SJCRH30 (cell line): ENCODE measurements at regions not wholly inside any gene's neighbourhood (a gene's known extent, or its start where the extent isn't known, plus 50 kb on each side); places are given as distances from the start of the nearest gene placed in this dataset.

Source experiments
- DNase-seq, 2 experiments: peaks; one replicate each; pipeline ENCODE4 v3.0.0-alpha.2; 2015 to 2020
- H3K27ac ChIP-seq: fragments of 250-450 bp; sonication (Bioruptor Pico); 2 replicates; pipeline ENCODE4 v1.5.1; 2020; ENCODE audit warnings: mild to moderate bottlenecking, moderate library complexity
- H3K27me3 ChIP-seq: fragments of 250-450 bp; sonication (Bioruptor Pico); 2 replicates; pipeline ENCODE4 v1.5.1; 2020; ENCODE audit warnings: mild to moderate bottlenecking, moderate library complexity
- H3K36me3 ChIP-seq: fragments of 250-450 bp; sonication (Bioruptor Pico); 2 replicates; pipeline ENCODE4 v1.5.1; 2020; ENCODE audit warnings: mild to moderate bottlenecking, moderate library complexity
- H3K4me1 ChIP-seq: fragments of 250-450 bp; sonication (Bioruptor Pico); 2 replicates; pipeline ENCODE4 v1.5.1; 2020; ENCODE audit warnings: mild to moderate bottlenecking, moderate library complexity
- H3K4me3 ChIP-seq: fragments of 250-450 bp; sonication (Bioruptor Pico); 2 replicates; pipeline ENCODE4 v1.5.1; 2020; ENCODE audit warnings: mild to moderate bottlenecking, moderate library complexity
- H3K9me3 ChIP-seq: fragments of 250-450 bp; sonication (Bioruptor Pico); replicated peaks from 2 replicates; pipeline ENCODE4 v1.5.1; 2020; ENCODE audit warnings: mild to moderate bottlenecking, moderate library complexity

GRCh38 chr10:120995768-120996167 lies 144.6 kb downstream of the WDR11 start:
- DNase-seq = no peak
- peaks cover 3% of the 10 kb centered on the region; the same call in 1 of the 2 replicates for H3K9me3 ChIP-seq
- no peaks in the 10 kb centered on the region for H3K4me1 ChIP-seq
- no peaks in the 10 kb centered on the region for H3K36me3 ChIP-seq
- no peak overlapping the region for H3K4me3 ChIP-seq
- no peaks in the 10 kb centered on the region for H3K27me3 ChIP-seq
- H3K27ac ChIP-seq = no peak overlapping the region

DNA sequence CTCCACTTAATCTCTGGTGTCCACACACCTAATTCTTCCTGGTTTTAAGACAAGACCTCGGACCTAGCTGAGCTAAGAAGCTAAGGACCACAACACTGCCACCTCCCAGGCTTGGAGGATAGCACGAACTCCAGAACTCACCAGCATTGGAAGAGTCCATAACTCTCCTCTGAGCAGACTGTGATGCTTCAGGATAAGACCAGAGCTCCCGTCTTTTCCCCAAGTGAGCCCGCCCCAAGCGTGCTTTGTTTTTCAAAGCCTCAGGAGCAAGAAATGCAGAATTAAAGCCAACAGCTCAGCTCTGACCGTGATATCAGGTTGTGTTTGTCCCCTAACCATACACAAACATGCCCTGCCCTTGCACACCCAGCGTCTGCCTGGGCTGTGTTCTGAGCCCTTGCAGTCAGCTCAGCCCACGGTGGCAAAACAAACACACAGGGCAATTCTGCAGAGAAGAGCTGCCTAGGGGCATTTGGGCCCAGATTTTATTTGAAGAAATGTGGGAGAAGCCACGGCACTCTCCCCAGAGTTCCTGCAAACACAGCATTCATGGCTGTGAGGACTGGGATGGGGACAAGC lies 145.4 kb downstream of the WDR11 start:
- no peak for DNase-seq
- H3K27me3 ChIP-seq = no peaks in the 10 kb centered on the region
- no peaks in the 10 kb centered on the region for H3K36me3 ChIP-seq
- no peaks in the 10 kb centered on the region for H3K4me1 ChIP-seq
- H3K9me3 ChIP-seq = peaks cover 3% of the 10 kb centered on the region; the same call in 1 of the 2 replicates
- H3K27ac ChIP-seq = no peak overlapping the region
- H3K4me3 ChIP-seq = no peak overlapping the region

DNA sequence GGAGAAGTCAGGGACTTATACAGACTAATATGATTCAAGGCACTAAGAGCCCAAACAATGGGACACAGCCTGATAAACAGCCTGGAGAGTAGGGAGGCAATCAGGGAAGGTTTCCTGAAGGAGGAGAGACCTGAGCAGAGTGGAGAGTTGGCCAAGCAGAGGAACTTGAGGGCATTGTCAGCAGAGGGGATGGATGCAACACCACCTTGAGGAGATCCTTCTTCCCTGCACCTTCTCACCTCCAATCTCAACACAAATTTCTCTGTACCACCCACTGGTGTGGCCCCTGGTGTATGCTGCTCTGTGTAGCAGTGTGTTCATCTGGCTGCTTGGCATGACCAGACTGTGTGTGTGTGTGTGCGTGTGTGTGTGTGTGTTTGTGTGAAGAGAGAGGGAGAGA lies 146.2 kb downstream of the WDR11 start:
- Histone ChIP-seq H3K4me1 (no peaks in the 10 kb centered on the region), H3K27me3 (no peaks in the 10 kb centered on the region), H3K27ac (no peak overlapping the region), H3K4me3 (no peak overlapping the region), H3K9me3 (peaks cover 3% of the 10 kb centered on the region; the same call in 1 of the 2 replicates), H3K36me3 (no peaks in the 10 kb centered on the region)
- no peak for DNase-seq

GRCh38 chr10:120997756-120998155 lies 146.6 kb downstream of the WDR11 start:
- no peaks in the 10 kb centered on the region for H3K4me1 ChIP-seq
- peaks cover 3% of the 10 kb centered on the region; the same call in 1 of the 2 replicates for H3K9me3 ChIP-seq
- H3K27me3 ChIP-seq = no peaks in the 10 kb centered on the region
- no peak overlapping the region for H3K27ac ChIP-seq
- DNase-seq = no peak
- no peaks in the 10 kb centered on the region for H3K36me3 ChIP-seq
- H3K4me3 ChIP-seq = no peak overlapping the region

GRCh38 chr10:120998251-120998650 lies 147.1 kb downstream of the WDR11 start:
- H3K4me1 ChIP-seq = no peaks in the 10 kb centered on the region

DNA sequence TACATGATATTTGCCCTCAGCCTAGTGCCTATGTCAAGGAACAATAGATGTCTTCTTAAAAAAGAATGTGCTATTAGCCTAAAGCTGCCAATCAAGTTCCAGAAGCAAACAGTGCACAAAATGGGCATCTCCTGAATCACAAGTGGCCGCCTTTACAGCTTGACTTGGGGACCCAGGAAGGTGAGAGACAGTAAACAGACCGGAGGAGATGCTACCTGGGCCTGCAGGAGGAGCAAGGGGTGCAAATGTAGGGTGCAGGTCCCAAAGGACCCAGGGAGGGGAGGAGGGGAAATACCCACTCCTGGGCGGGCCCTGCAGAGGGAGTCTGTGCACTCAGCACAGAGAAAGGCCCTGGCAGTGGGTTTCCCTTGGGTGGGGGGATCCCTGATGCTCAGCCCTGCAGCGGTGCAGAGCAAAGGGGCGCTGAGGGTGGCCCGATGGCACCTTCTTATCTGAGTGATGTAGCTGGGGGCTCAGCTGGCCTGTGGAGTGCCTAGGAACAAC lies 147.7 kb downstream of the WDR11 start:
- Histone ChIP-seq H3K36me3 (no peaks in the 10 kb centered on the region), H3K27me3 (no peaks in the 10 kb centered on the region), H3K4me1 (no peaks in the 10 kb centered on the region), H3K9me3 (peaks cover 3% of the 10 kb centered on the region; the same call in 1 of the 2 replicates), H3K4me3 (no peak overlapping the region), H3K27ac (no peak overlapping the region)
- DNase-seq = no peak

More at GRCh38 chr10:120998251-120998650, 147.1 kb downstream of the WDR11 start:
- no peaks in the 10 kb centered on the region for H3K36me3 ChIP-seq
- no peak for DNase-seq
- no peak overlapping the region for H3K4me3 ChIP-seq
- H3K9me3 ChIP-seq = peaks cover 3% of the 10 kb centered on the region; the same call in 1 of the 2 replicates
- H3K27me3 ChIP-seq = no peaks in the 10 kb centered on the region
- H3K27ac ChIP-seq = no peak overlapping the region

DNA sequence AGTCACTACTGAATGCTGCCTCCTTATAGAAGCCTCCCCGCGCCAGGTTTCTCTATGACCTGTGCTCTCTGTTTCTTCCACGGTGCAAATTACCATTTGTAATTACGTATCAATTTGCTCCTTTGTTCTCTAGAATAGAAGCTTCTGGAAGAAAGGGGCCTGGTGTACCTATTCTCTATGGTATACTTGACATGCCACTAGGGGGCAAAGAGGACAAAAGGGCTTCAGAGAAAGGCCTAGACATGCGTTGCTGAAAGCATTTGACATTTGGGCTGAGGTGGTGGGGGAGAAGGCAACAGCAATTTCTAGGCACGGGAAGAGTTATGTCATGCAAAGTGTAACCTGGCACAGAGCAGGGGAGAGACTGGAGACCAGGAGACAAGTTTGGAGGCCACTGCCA lies 148.7 kb downstream of the WDR11 start:
- H3K4me1 ChIP-seq = no peaks in the 10 kb centered on the region
- H3K4me3 ChIP-seq = no peak overlapping the region
- no peak overlapping the region for H3K27ac ChIP-seq
- H3K36me3 ChIP-seq = no peaks in the 10 kb centered on the region
- peak in 1 of 2 experiments; percentile 18 for DNase-seq
- H3K9me3 ChIP-seq = no peaks in the 10 kb centered on the region
- no peaks in the 10 kb centered on the region for H3K27me3 ChIP-seq

DNA sequence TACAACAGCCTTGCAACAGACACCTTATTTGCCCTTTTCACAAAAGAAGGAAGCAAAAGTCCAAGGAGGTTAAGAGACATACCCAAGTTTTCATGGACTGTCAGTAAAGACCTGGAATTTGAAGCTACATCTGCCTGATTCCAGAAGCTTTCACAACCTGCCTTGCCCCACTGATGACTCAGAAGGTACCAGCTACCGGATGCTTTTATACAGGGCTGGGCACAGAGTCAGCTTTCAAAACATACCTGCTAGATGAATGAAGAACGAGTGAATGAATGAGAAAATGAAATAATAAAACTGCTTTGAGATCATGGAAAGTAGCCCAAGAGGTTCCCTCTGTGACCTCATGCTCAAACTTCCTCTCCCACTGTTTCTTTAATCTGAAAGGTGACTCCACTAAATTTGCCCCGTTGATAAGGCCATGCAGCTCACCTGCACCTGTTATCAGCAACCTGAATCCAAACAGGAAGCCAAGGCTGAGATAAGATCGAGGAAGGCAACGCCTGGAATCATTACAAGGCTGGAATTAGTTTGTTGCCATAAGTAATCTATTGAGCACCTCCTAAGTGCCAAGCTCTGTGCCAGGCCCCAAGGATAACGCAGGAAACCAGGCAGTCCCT lies 151.5 kb downstream of the WDR11 start:
- H3K27me3 ChIP-seq = no peaks in the 10 kb centered on the region
- no peak for DNase-seq
- no peak overlapping the region for H3K27ac ChIP-seq
- H3K4me3 ChIP-seq = no peak overlapping the region
- peaks cover 13% of the 10 kb centered on the region for H3K9me3 ChIP-seq
- H3K36me3 ChIP-seq = no peaks in the 10 kb centered on the region
- H3K4me1 ChIP-seq = no peaks in the 10 kb centered on the region

DNA sequence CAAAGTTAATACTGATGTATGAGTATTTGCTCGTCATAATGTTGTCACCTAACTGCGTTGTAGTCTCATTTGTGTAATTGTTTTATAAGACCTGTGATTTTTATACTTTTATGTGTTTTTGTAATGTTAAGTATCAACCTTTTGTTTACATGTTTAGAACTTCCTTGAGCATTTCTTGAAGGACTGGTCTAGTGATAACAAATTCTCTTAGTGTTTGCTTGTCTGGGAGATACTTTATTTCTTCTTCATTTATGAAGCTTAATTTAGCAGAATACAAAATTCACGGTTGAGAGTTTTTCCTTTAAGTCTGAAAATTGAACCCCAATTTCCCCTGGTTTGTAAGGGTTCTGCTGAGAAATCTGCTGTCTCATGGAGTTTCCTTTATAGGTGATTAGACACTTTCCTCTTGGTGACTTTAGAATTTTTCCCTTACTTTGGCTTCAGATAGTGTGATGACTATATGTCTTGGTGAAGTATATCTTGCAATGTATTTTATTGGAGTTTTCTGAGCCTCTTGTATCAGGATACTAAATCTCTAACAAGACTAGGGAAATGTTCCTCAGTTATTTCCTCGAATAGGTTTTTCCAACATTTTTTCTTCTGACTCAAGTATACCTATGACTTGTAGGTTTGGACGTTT lies 154.9 kb downstream of the WDR11 start:
- Histone ChIP-seq H3K36me3 (no peaks in the 10 kb centered on the region), H3K4me3 (no peak overlapping the region), H3K9me3 (peaks cover 14% of the 10 kb centered on the region), H3K27me3 (no peaks in the 10 kb centered on the region), H3K27ac (no peak overlapping the region), H3K4me1 (no peaks in the 10 kb centered on the region)
- no peak for DNase-seq

DNA sequence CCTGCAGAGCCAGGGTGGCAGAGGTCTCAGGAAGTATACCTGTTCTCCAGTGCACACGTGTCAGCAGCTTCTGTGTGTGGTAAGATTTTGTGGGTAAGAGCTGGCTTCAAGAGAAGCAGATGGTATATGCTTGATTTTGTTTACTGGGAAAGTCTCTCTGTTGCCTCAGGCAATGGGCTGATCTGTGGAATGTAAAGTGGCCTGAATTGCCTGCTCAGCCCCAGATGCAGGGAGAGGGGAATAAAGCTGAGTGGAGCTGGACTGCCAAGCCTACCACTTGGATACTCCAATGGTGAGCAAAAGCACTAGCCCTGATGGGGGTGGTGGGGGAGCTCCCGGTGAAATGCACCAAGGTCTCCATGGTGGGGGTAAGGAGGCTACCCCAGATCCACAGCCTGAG lies 156.1 kb downstream of the WDR11 start:
- no peaks in the 10 kb centered on the region for H3K36me3 ChIP-seq
- H3K4me1 ChIP-seq = no peaks in the 10 kb centered on the region
- H3K27ac ChIP-seq = no peak overlapping the region
- H3K4me3 ChIP-seq = no peak overlapping the region
- H3K9me3 ChIP-seq = peaks cover 14% of the 10 kb centered on the region
- DNase-seq = peak in 1 of 2 experiments; percentile 17
- no peaks in the 10 kb centered on the region for H3K27me3 ChIP-seq

DNA sequence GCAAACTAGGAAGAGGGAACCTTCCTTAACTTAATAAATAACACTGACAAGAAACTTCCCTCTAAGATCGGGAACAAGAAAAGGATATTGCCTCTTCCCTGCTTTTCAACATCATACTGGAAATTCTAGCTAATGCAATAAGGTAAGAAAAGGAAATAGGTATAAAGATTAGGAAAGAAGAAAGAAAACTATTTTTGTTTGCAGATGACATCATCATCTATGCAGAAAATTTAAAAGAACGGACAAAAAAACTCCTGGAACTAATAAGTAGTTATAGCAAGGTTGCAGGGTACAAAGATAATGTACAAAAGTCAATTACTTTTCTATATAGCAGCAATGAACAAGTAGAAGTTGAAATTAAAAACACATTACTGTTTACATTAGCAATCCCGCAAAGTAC lies 164.8 kb downstream of the WDR11 start:
- H3K4me3 ChIP-seq = no peak overlapping the region
- H3K27me3 ChIP-seq = no peaks in the 10 kb centered on the region
- no peaks in the 10 kb centered on the region for H3K9me3 ChIP-seq
- no peaks in the 10 kb centered on the region for H3K36me3 ChIP-seq
- no peaks in the 10 kb centered on the region for H3K4me1 ChIP-seq
- no peak for DNase-seq
- no peak overlapping the region for H3K27ac ChIP-seq

DNA sequence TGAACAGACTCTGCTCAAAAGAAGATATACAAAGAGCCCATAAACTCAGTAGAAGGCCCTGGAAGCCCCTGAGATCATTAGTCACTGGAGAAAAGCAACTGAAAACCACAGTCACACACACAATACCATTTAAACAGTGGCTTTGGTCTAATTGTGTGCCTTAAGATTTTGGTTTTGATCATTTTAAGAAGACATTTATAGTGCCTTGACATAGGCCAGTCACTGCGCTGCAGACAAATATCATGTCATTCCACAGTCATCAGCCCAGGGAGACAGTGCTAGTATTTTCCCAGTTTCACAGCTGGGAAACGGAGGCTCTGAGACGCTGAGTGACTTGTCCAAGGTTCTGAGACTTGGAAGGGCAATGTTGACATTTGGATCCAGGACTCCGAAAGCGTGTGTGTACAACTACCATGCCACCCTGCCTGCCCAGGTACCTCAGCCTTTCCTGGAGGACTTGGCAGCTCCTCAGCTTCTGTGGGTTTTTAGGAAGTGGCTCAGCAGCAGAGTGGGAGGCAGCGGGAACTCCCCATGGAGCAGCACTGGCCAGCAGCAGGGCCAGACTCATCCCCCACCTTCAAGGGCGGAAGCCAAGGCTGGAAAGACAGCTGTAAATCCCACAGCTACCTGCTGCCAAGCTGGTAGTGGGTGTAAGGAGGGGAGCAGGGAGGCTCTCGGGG lies 173.9 kb downstream of the WDR11 start:
- Histone ChIP-seq H3K27me3 (no peaks in the 10 kb centered on the region), H3K4me1 (peaks cover 11% of the 10 kb centered on the region), H3K9me3 (no peaks in the 10 kb centered on the region; the same call in 1 of the 2 replicates), H3K27ac (no peak overlapping the region), H3K4me3 (no peak overlapping the region), H3K36me3 (no peaks in the 10 kb centered on the region)
- no peak for DNase-seq

DNA sequence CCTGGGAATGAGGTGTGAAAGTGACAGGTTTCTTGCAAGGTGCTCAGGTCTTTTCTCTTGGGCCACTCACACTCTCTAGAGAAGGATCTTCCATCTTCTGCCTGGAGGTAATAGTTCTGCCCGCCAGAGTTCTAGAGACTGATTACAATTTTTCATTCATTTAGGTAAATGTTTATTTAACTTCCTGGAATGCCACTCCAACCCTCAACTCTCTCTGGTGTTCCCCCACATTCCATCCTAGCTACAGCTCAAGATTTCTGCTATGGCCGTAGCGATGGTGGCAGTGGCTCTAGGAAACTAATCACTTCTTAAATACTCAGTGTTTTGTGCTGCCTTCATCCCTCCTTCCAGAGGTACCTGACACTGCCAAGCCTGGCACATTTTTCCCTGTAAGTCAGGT lies 174.6 kb downstream of the WDR11 start:
- Histone ChIP-seq H3K4me3 (no peak overlapping the region), H3K4me1 (peaks cover 11% of the 10 kb centered on the region), H3K36me3 (no peaks in the 10 kb centered on the region), H3K9me3 (no peaks in the 10 kb centered on the region; the same call in 1 of the 2 replicates), H3K27me3 (no peaks in the 10 kb centered on the region), H3K27ac (no peak overlapping the region)
- DNase-seq = no peak

GRCh38 chr10:121027371-121027770 lies 176.2 kb downstream of the WDR11 start:
- peak; percentile 70 to 81 for DNase-seq

DNA sequence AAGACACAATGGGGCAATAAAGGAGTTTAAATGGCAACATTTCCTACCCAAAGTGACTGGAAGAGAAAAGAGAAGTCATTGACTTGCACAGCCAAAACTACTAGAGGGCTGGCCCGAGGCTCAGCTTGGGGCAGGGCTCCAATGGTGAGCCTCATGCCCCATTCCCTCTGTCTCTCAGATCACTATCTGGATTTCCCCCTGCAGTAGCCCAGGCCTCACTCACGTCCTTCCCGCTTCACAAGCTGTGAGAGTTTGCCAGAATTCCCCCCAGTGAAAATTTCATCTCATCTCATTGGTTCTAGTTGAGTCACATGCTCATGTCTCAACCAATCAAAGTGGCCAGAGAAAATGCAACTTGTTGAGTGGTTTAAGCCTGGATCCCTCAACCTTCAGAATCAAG lies 181.3 kb downstream of the WDR11 start:
- Histone ChIP-seq H3K4me3 (no peak overlapping the region), H3K4me1 (peaks cover 17% of the 10 kb centered on the region), H3K36me3 (no peaks in the 10 kb centered on the region), H3K27ac (no peak overlapping the region), H3K27me3 (no peaks in the 10 kb centered on the region), H3K9me3 (no peaks in the 10 kb centered on the region)
- DNase-seq = no peak

More at GRCh38 chr10:121027371-121027770, 176.2 kb downstream of the WDR11 start:
- Histone ChIP-seq H3K9me3 (no peaks in the 10 kb centered on the region), H3K36me3 (no peaks in the 10 kb centered on the region), H3K27ac (peak overlapping the region; percentile 5; the same call in 1 of the 2 replicates), H3K4me1 (peaks cover 11% of the 10 kb centered on the region), H3K27me3 (no peaks in the 10 kb centered on the region), H3K4me3 (no peak overlapping the region)
